HFF-Myc (cell line): ENCODE measurements at regions not wholly inside any gene's neighbourhood (a gene's known extent, or its start where the extent isn't known, plus 50 kb on each side); places are given as distances from the start of the nearest gene placed in this dataset.
"Not testable (repeated sequence)": the region's sequence is repeated elsewhere in the genome, so short reads cannot be mapped to it uniquely, and the experiment has no call there.

ENCODE experiments used
- DNase-seq: peaks from one replicate; pipeline ENCODE4 v3.0.0-alpha.2; 2011; ENCODE audit warnings: low read depth; ENCODE audit errors: extremely low read depth
- H3K4me3 ChIP-seq: replicated peaks from 2 replicates; pipeline ENCODE4 v1.5.1; 2011; ENCODE audit warnings: low read depth, mild to moderate bottlenecking, control low read depth, low read length
- TF ChIP-seq, protein P1 (sequence below): IDR thresholded peaks from 2 replicates; pipeline ENCODE4 v1.5.1; 2012; ENCODE audit warnings: mild to moderate bottlenecking, low read depth, low read length, control low read depth; ENCODE audit errors: missing control alignments

GRCh38 chr5:94009161-94009560 is 267.8 kb upstream of the POU5F2 start:
- DNase-seq, result no peak
- TF ChIP-seq, protein P1, sequence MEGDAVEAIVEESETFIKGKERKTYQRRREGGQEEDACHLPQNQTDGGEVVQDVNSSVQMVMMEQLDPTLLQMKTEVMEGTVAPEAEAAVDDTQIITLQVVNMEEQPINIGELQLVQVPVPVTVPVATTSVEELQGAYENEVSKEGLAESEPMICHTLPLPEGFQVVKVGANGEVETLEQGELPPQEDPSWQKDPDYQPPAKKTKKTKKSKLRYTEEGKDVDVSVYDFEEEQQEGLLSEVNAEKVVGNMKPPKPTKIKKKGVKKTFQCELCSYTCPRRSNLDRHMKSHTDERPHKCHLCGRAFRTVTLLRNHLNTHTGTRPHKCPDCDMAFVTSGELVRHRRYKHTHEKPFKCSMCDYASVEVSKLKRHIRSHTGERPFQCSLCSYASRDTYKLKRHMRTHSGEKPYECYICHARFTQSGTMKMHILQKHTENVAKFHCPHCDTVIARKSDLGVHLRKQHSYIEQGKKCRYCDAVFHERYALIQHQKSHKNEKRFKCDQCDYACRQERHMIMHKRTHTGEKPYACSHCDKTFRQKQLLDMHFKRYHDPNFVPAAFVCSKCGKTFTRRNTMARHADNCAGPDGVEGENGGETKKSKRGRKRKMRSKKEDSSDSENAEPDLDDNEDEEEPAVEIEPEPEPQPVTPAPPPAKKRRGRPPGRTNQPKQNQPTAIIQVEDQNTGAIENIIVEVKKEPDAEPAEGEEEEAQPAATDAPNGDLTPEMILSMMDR, result no peak
- no peak overlapping the region for H3K4me3 ChIP-seq

- DNase-seq, result no peak
- TF ChIP-seq, protein P1, result no peak
- H3K4me3 ChIP-seq, result no peak overlapping the region
Measured at GRCh38 chr5:93998951-93999455, 257.6 kb upstream of the POU5F2 start.

- no peak overlapping the region for H3K4me3 ChIP-seq
- TF ChIP-seq, protein P1, result no peak
- no peak for DNase-seq
Measured at GRCh38 chr5:93997562-93997961, 256.2 kb upstream of the POU5F2 start.

- TF ChIP-seq, protein P1, result no peak
- no peak overlapping the region for H3K4me3 ChIP-seq
- DNase-seq, result peak; percentile 81
Measured at GRCh38 chr5:93995126-93995621, 253.8 kb upstream of the POU5F2 start.

DNA sequence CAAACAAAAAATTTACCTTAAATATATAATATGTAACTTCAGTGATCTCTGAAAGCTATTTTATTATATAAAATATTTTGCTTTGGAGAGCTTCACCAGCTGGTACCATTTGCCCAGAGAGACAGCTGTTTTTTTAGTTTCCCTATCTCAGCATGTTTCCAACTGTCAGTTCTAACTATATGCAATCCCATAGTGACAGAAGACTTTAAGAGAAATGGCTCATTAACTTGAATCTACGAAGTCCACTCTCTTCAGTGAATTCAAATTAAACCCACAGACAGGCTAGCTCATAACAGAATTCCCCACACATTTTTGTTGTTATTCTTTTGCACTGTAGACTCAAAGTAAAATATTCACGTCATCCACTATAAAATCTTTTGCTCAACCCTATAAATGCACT is 251.8 kb upstream of the POU5F2 start:
- TF ChIP-seq, protein P1, result no peak

GRCh38 chr5:93990504-93991070 is 249.2 kb upstream of the POU5F2 start:
- H3K4me3 ChIP-seq, result no peak overlapping the region
- no peak for DNase-seq
- TF ChIP-seq, protein P1, result no peak

More for the DNA sequence above, 251.8 kb upstream of the POU5F2 start:
- no peak for DNase-seq
- H3K4me3 ChIP-seq, result no peak overlapping the region

GRCh38 chr5:93985940-93986570 is 244.7 kb upstream of the POU5F2 start:
- not testable (repeated sequence) for DNase-seq, H3K4me3 ChIP-seq
